Left hindlimb (tissue), 1 donor: ENCODE measurements at regions not wholly inside any gene's neighbourhood (a gene's known extent, or its start where the extent isn't known, plus 50 kb on each side); places are given as distances from the start of the nearest gene placed in this dataset.

Source experiments
- DNase-seq: peaks from one replicate; pipeline ENCODE4 v3.0.0-alpha.2; 2018

- no peak for DNase-seq
Measured at GRCh38 chr3:94515983-94516382, 453.1 kb downstream of the NSUN3 start.

GRCh38 chr3:94520364-94520763 is 457.5 kb downstream of the NSUN3 start:
- DNase-seq, result no peak

GRCh38 chr3:94522488-94522887 is 459.6 kb downstream of the NSUN3 start:
- no peak for DNase-seq

- DNase-seq, result no peak
Measured at GRCh38 chr3:94524102-94524919, 461.4 kb downstream of the NSUN3 start.

GRCh38 chr3:94525043-94525442 is 462.2 kb downstream of the NSUN3 start:
- peak; percentile 37 for DNase-seq

- no peak for DNase-seq
Measured at GRCh38 chr3:94529816-94530215, 467.0 kb downstream of the NSUN3 start.

GRCh38 chr3:94532951-94533350 is 470.1 kb downstream of the NSUN3 start:
- DNase-seq, result no peak

GRCh38 chr3:94539937-94540336 is 477.1 kb downstream of the NSUN3 start:
- DNase-seq, result no peak

GRCh38 chr3:94543161-94543560 is 480.3 kb downstream of the NSUN3 start:
- no peak for DNase-seq

- DNase-seq, result no peak
Measured at GRCh38 chr3:94544131-94544789, 481.4 kb downstream of the NSUN3 start.

GRCh38 chr3:94548581-94549316 is 485.9 kb downstream of the NSUN3 start:
- DNase-seq, result no peak

GRCh38 chr3:94561094-94561493 is 498.2 kb downstream of the NSUN3 start:
- no peak for DNase-seq

- DNase-seq, result no peak
Measured at GRCh38 chr3:94564247-94564646, 501.4 kb downstream of the NSUN3 start.

- no peak for DNase-seq
Measured at GRCh38 chr3:94568041-94568440, 505.2 kb downstream of the NSUN3 start.

- no peak for DNase-seq
Measured at GRCh38 chr3:94573337-94573736, 510.5 kb downstream of the NSUN3 start.

GRCh38 chr3:94587291-94587690 is 524.4 kb downstream of the NSUN3 start:
- no peak for DNase-seq

- DNase-seq, result no peak
Measured at GRCh38 chr3:94593526-94594150, 530.8 kb downstream of the NSUN3 start.

GRCh38 chr3:94596141-94596540 is 533.3 kb downstream of the NSUN3 start:
- no peak for DNase-seq

GRCh38 chr3:94596887-94597566 is 534.2 kb downstream of the NSUN3 start:
- DNase-seq, result no peak

GRCh38 chr3:94607778-94608177 is 544.9 kb downstream of the NSUN3 start:
- no peak for DNase-seq

- no peak for DNase-seq
Measured at GRCh38 chr3:94609908-94610307, 547.0 kb downstream of the NSUN3 start.

- no peak for DNase-seq
Measured at GRCh38 chr3:94611596-94611995, 548.7 kb downstream of the NSUN3 start.

- DNase-seq, result no peak
Measured at GRCh38 chr3:94612631-94613030, 549.8 kb downstream of the NSUN3 start.
